GF-D8 (cell line): ENCODE measurements at regions not wholly inside any gene's neighbourhood (a gene's known extent, or its start where the extent isn't known, plus 50 kb on each side); places are given as distances from the start of the nearest gene placed in this dataset.

ENCODE experiments used
- DNase-seq: peaks from one replicate; lab custom pipeline; 2025; lab: John Stamatoyannopoulos, UW

GRCh38 chr14:71497645-71498086 lies 434.6 kb upstream of the RGS6 start:
- DNase-seq: no peak

- DNase-seq: no peak
Measured at GRCh38 chr14:71498212-71498611, 434.0 kb upstream of the RGS6 start.

GRCh38 chr14:71499018-71499417 lies 433.2 kb upstream of the RGS6 start:
- no peak for DNase-seq

- no peak for DNase-seq
Measured at GRCh38 chr14:71507681-71508080, 424.5 kb upstream of the RGS6 start.

GRCh38 chr14:71508901-71509300 lies 423.3 kb upstream of the RGS6 start:
- DNase-seq: no peak

- DNase-seq: no peak
Measured at GRCh38 chr14:71511152-71511551, 421.1 kb upstream of the RGS6 start.

- no peak for DNase-seq
Measured at GRCh38 chr14:71514941-71515919, 417.0 kb upstream of the RGS6 start.

GRCh38 chr14:71521238-71522135 lies 410.7 kb upstream of the RGS6 start:
- no peak for DNase-seq

- no peak for DNase-seq
Measured at GRCh38 chr14:71523630-71524319, 408.5 kb upstream of the RGS6 start.

GRCh38 chr14:71524320-71524982 lies 407.8 kb upstream of the RGS6 start:
- DNase-seq: no peak

- DNase-seq: no peak
Measured at GRCh38 chr14:71525663-71526221, 406.5 kb upstream of the RGS6 start.

GRCh38 chr14:71526388-71526787 lies 405.8 kb upstream of the RGS6 start:
- DNase-seq: no peak

- DNase-seq: no peak
Measured at GRCh38 chr14:71527838-71528237, 404.4 kb upstream of the RGS6 start.

GRCh38 chr14:71529848-71530247 lies 402.4 kb upstream of the RGS6 start:
- no peak for DNase-seq

- DNase-seq: no peak
Measured at GRCh38 chr14:71532344-71532743, 399.9 kb upstream of the RGS6 start.

- no peak for DNase-seq
Measured at GRCh38 chr14:71532790-71533189, 399.4 kb upstream of the RGS6 start.

GRCh38 chr14:71533390-71533789 lies 398.8 kb upstream of the RGS6 start:
- DNase-seq: no peak

- DNase-seq: no peak
Measured at GRCh38 chr14:71533800-71534199, 398.4 kb upstream of the RGS6 start.

GRCh38 chr14:71534506-71534905 lies 397.7 kb upstream of the RGS6 start:
- DNase-seq: no peak

- no peak for DNase-seq
Measured at GRCh38 chr14:71536015-71536740, 396.1 kb upstream of the RGS6 start.
